HG03460 (cell line): ENCODE measurements at regions not wholly inside any gene's neighbourhood (a gene's known extent, or its start where the extent isn't known, plus 50 kb on each side); places are given as distances from the start of the nearest gene placed in this dataset.

Source experiments
- ATAC-seq: cut with Tn5 transposase; IDR thresholded peaks from one replicate; pipeline ENCODE4 v1.9.1; 2021; ENCODE audit not compliant: unreplicated experiment

- ATAC-seq = no peak
These were observed 185.0 kb downstream of the ANAPC1 start for GRCh38 chr2:111698743-111699554.

GRCh38 chr2:111701266-111701665, 182.7 kb downstream of the ANAPC1 start:
- no peak for ATAC-seq

GRCh38 chr2:111701798-111702118, 182.2 kb downstream of the ANAPC1 start:
- ATAC-seq = no peak

- ATAC-seq = no peak
These were observed 181.7 kb downstream of the ANAPC1 start for GRCh38 chr2:111702119-111702803.

- no peak for ATAC-seq
These were observed 181.2 kb downstream of the ANAPC1 start for GRCh38 chr2:111702804-111703196.

GRCh38 chr2:111703759-111704158, 180.2 kb downstream of the ANAPC1 start:
- no peak for ATAC-seq

- no peak for ATAC-seq
These were observed 179.7 kb downstream of the ANAPC1 start for GRCh38 chr2:111704246-111704645.

- no peak for ATAC-seq
These were observed 178.8 kb downstream of the ANAPC1 start for GRCh38 chr2:111705239-111705638.

GRCh38 chr2:111705711-111706336, 178.2 kb downstream of the ANAPC1 start:
- peak; percentile 90 for ATAC-seq

- peak; percentile 11 for ATAC-seq
These were observed 177.5 kb downstream of the ANAPC1 start for GRCh38 chr2:111706481-111707001.

GRCh38 chr2:111707700-111708099, 176.3 kb downstream of the ANAPC1 start:
- no peak for ATAC-seq

- ATAC-seq = no peak
These were observed 175.4 kb downstream of the ANAPC1 start for GRCh38 chr2:111708476-111709180.

- ATAC-seq = no peak
These were observed 174.7 kb downstream of the ANAPC1 start for GRCh38 chr2:111709321-111709720.

GRCh38 chr2:111710085-111710484, 173.9 kb downstream of the ANAPC1 start:
- ATAC-seq = no peak

GRCh38 chr2:111710613-111711012, 173.4 kb downstream of the ANAPC1 start:
- no peak for ATAC-seq

- no peak for ATAC-seq
These were observed 172.7 kb downstream of the ANAPC1 start for GRCh38 chr2:111711270-111711669.

- no peak for ATAC-seq
These were observed 171.6 kb downstream of the ANAPC1 start for GRCh38 chr2:111712361-111712760.

GRCh38 chr2:111712940-111713515, 171.0 kb downstream of the ANAPC1 start:
- ATAC-seq = no peak

- no peak for ATAC-seq
These were observed 167.7 kb downstream of the ANAPC1 start for GRCh38 chr2:111715987-111716904.
